NOMO-1 treated with DMSO at 0.1 percent for 48 hours (cell line): ENCODE measurements at regions not wholly inside any gene's neighbourhood (a gene's known extent, or its start where the extent isn't known, plus 50 kb on each side); places are given as distances from the start of the nearest gene placed in this dataset.
"Not testable (repeated sequence)": the region's sequence is repeated elsewhere in the genome, so short reads cannot be mapped to it uniquely, and the experiment has no call there.

Experiments
- DNase-seq: peaks from one replicate; lab custom pipeline; 2025; ENCODE audit not compliant: unreplicated experiment; lab: John Stamatoyannopoulos, UW

DNA sequence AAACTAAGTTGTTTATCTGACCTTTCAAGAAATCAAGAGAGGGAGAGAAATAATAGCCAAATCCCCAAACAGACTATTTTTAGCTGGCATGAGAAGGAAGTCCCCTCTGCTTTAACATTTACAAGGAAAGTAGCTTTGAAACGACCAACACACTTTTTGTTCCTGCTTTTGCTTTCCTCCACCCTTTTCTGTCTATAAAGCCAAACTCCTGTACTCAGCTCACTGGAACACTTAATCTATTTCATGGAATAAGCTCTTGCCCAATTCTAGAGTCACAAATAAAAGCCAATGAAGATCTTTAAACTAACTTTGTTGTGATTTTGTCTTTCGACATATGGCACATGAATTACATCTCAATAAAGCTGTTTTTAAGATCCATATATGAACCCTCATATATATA lies 86.8 kb upstream of the CCDC71L start:
- DNase-seq = no peak

- DNase-seq = no peak
These were observed 88.2 kb upstream of the CCDC71L start for GRCh38 chr7:106749165-106749564.

DNA sequence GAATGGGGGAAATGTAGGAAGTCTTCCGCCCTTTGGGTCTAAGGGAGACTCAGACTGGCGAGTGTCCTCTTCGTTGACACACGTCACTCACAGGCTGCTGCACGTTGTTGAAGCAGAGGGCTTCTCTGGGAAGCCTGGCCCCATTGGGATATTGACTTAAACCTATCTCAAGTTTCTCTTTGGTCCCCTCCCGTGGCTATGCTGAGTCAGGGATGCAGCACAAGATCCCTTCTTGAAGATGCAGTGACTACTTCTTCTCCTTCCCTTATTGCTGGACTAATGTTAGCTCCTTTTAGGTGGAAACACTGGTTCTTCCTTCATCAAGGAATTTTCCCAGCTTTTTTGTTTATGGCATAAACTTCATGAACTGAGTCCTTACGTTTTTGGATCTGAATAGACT lies 89.8 kb upstream of the CCDC71L start:
- no peak for DNase-seq

- DNase-seq = no peak
These were observed 91.4 kb upstream of the CCDC71L start for GRCh38 chr7:106752367-106752766.

GRCh38 chr7:106755024-106755423 lies 94.1 kb upstream of the CCDC71L start:
- not testable (repeated sequence) for DNase-seq

DNA sequence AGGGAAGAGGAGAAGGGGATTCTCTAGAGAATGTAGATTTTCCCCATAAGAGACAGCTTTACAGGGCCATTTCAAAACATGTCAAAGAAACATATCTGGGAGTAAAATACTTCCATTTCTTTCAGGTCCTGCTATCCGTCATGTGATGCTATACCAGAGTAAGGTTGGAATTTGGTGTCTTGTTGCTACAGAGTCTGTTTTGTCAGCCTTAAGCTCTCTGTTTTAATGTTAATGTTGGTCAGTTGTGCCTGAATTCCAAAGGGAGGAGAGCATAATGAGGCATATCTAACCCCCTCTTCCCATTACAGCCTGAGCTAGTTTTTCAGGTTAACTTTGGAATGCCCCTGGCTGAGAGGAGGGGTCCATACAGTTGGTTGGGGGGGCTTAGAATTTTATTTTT lies 94.7 kb upstream of the CCDC71L start:
- no peak for DNase-seq

- DNase-seq = no peak
These were observed 95.1 kb upstream of the CCDC71L start for GRCh38 chr7:106756071-106756470.

GRCh38 chr7:106756884-106757283 lies 95.9 kb upstream of the CCDC71L start:
- DNase-seq = no peak

GRCh38 chr7:106757846-106758245 lies 96.9 kb upstream of the CCDC71L start:
- DNase-seq = no peak

DNA sequence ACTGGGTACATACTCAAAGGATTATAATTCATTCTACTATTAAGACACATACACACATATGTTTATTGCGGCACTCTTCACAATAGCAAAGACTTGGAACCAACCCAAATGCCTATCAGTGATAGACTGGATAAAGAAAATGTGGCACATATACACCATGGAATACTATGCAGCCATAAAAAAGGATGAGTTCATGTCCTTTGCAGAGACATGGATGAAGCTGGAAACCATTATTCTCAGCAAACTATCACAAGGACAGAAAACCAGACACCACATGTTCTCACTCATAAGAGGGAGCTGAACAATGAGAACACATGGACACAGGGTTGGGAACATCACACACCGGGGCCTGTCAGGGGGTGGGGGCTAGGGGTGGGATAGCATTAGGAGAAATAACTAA lies 101.9 kb upstream of the CCDC71L start:
- not testable (repeated sequence) for DNase-seq

DNA sequence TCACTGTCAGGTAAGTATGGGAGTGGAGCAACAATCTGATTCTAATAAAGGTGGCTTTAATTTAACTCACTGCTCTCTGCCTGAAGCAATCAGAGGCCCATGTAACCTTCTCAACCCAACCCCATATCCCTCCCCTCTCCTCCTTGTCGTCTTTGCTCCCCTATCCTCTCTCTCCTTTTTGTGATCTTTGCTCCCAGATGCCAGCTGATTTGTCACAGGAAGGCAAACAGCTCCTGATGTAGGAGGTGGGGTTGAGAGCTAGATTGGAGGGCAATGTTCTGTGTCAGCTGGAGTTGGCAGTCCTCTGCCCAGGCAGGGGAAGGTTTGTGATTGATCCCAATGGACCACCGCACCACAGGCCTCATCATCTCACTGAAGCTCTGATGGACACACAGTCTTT lies 101.4 kb upstream of the PIK3CG start:
- DNase-seq = no peak

DNA sequence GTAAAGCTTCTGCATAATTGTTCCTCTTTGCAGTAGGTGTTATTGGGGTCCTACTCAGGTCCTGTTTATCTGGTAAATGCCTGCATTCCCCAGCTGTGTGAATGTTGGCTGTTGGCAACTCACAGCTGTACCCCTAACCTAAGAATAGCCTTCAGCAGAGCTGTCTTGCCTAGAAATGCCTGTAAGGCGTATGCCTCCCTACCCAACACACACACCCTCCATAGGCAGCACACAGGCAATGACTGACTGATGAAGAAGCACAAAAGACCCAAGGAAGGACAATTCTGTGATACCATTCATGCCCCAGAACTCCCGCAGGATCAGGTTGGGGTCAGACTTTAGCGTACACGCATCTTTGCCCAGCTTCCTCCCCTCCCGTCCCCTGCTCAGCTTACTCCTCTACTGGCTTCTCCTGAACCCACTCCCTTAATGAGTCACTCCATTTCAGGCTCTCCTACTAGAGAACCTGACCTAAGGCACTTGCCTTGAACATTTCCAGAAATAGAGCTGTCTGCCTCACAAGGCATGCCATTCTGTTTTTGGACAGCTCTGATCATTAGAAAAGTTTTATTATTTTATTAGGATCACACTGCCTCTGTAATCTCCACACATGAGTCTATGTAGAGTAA lies 99.2 kb upstream of the PIK3CG start:
- no peak for DNase-seq

DNA sequence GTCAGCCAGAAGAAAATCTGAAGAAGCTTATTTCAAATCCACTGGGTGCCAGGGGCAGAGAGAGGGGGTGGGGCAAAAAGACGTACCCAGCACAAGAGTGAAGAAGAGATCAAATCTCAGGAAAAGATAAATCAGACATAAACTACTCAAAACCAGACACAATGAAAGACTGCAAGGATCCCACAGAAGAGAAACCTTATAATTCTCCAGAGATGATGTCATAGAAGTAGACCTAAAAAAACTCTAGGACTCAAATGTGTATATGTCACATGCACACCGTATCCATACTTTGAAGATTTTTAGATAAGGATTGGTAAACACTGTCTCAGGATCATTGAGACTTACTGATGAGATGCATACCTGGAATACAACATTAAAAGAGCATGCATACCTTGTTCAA lies 98.5 kb upstream of the PIK3CG start:
- no peak for DNase-seq

DNA sequence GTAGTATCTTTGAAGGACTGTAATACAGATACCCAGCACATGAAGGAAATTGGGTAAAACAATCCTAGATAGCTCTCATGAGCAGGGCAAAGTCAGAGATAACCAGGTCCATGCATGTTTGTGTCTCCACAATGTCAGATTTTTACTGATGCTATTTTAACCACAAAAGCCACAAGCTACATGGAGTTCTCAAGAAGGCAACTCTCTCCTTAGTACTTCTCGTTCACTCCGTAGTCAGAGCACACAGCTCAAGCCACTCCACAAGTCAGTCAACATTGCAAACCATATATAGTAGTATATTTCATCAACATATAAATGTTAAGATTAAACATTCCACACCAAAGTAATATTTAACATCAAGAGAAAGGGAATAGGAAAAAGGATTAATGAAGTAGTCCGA lies 98.0 kb upstream of the PIK3CG start:
- DNase-seq = no peak

- DNase-seq = peak; percentile 14
These were observed 97.4 kb upstream of the PIK3CG start for GRCh38 chr7:106767498-106768323.

DNA sequence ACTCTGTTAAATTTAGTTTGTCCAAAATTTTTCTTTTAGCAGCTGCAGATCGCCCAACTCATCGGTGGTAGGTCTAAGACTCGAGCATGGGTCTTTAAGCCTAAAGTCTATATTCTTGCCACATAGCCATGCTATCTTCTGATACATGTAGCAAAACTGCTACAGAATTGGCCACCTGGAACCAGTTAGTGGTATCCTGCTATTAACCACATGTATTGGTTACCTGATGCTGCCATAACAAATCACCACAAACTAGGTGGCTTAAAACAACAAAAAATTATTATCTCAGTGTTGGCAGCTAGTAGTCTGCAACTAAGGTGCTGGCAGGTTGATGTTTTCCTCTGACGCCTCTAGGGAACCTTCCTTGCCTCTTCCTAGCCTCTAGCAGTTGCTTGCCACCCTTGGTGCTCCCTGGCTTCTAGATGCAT lies 96.7 kb upstream of the PIK3CG start:
- no peak for DNase-seq

GRCh38 chr7:106770191-106770590 lies 94.9 kb upstream of the PIK3CG start:
- DNase-seq = no peak

DNA sequence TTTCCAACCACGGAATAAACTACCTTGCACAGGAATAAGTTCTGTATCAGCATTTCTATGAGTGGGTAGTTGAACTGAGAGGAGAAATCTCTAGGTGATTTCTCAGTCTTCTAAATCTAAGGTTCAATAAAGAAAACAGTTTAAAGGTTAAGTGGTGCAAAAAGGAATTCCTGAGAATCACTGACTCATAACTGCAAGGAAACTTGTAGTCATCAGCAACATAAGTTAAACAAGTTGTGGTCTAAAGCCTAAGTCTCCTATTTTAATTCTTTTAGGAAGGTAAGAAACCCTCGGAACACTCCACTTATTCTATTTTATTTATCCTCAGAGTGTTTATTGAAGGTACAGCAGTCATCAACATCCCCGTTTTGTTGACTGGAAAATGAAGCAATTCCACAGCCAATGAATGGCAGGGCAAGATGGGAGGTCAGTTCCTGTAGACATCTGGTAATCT lies 92.4 kb upstream of the PIK3CG start:
- DNase-seq = no peak

DNA sequence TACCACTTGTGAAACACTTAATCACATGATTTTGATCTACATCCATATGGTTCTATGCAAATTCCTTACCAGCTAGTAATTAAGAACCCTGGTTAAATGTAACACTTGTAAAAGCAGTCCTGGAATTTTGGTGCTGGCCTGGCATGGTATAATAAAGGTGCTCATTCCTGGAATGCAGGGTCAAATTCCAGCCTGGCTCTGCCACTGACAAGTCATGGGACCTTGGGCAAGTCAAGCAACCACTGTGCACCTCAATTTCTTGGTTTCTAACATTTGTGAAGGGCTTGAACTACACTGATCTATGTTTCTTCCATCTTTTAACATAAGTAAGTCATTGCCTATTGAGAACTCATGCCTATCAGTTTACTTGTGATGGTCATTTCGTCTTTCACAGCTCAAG lies 91.9 kb upstream of the PIK3CG start:
- no peak for DNase-seq

- no peak for DNase-seq
These were observed 91.4 kb upstream of the PIK3CG start for GRCh38 chr7:106773721-106774120.

DNA sequence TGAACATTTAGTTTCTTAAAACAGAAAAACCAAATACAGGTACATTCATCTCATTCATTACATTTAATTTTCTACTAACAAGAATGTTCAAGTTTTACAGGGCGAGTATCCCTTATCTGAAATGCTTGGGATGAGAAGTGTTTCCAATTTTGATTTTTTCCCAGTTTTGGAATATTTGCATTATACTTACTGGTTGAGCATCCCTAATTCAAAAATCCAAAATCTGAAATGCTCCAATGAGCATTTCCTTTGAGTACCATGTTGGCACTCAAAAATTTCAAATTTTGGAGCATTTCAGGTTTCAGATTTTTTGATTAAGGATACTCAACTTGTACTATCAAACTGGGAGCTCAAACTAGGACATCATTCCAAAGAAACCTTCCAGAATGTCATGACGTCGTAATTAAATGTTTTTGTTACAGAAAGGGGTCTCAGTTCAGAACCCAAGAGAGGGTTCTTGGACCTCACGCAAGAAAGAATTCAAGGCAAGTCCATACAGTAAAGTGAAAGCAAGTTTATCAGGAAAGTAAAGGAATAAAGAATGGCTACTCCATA lies 90.8 kb upstream of the PIK3CG start:
- no peak for DNase-seq
